ENCODE measurements at regions not wholly inside any gene's neighbourhood (a gene's known extent, or its start where the extent isn't known, plus 50 kb on each side); places are given as distances from the start of the nearest gene placed in this dataset.

DNA sequence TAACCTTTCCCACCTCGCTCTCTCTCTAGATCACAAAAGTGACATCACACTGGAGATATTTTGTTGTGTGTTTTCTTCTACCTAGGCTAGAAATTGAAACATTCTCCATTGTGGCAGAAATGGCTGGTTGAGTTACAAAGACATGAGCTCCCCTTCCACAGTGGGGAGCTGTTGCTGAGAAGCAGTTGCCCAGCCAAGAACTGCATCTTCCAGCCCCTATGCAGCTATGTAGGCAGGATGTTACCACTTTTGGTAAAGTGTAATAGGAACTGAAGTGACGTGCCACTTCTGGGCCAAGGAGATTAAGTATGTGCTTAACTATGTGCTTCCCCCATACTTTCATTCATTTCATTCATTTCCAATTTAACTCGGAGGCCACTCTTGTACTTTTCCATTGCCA lies 138.7 kb upstream of the E2F7 start:
- no peak overlapping the region for H4K8ac ChIP-seq (ENCODE audit: low read depth in 2 of 2, low read length in 2 of 2)
- H3K18ac ChIP-seq (ENCODE audit: low read depth, low read length), result no peak overlapping the region
- H4K20me1 ChIP-seq (ENCODE audit: insufficient read depth, low read length), result no peaks in the 10 kb centered on the region
- no peak overlapping the region for H4K91ac ChIP-seq (ENCODE audit: insufficient read depth, low read depth, low read length)
- TF ChIP-seq BHLHE40 (IDR thresholded peaks at IDR 0.05; ENCODE audit: low read depth, low read length), result no peak
- TF ChIP-seq, protein P1, sequence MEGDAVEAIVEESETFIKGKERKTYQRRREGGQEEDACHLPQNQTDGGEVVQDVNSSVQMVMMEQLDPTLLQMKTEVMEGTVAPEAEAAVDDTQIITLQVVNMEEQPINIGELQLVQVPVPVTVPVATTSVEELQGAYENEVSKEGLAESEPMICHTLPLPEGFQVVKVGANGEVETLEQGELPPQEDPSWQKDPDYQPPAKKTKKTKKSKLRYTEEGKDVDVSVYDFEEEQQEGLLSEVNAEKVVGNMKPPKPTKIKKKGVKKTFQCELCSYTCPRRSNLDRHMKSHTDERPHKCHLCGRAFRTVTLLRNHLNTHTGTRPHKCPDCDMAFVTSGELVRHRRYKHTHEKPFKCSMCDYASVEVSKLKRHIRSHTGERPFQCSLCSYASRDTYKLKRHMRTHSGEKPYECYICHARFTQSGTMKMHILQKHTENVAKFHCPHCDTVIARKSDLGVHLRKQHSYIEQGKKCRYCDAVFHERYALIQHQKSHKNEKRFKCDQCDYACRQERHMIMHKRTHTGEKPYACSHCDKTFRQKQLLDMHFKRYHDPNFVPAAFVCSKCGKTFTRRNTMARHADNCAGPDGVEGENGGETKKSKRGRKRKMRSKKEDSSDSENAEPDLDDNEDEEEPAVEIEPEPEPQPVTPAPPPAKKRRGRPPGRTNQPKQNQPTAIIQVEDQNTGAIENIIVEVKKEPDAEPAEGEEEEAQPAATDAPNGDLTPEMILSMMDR (conservative IDR thresholded peaks at IDR 0.05; ENCODE audit: low read depth, low read length), result 0 out of 2 replicates have a peak, but pooled peaks have one; percentile 6
- no peak overlapping the region for H2BK15ac ChIP-seq (ENCODE audit: low read depth, low read length)
- no peaks in the 10 kb centered on the region; the same call in 1 of the 2 replicates for H3K9me3 ChIP-seq (ENCODE audit: control insufficient read depth, insufficient read depth, low read length)
- ATAC-seq (ENCODE audit: low read depth), result no peak
- no TSS peak for BruUV-seq (replicated peaks)
- no peak overlapping the region for H2BK20ac ChIP-seq (ENCODE audit: low read depth, low read length)
- DNase-seq, result peak; percentile 5
- no peak overlapping the region for H3K56ac ChIP-seq (ENCODE audit: extremely low read depth, insufficient read depth, low read length)
- H3K79me1 ChIP-seq (ENCODE audit: low read depth in 1 of 2, low read length in 2 of 2), result no peaks in the 10 kb centered on the region
- H3K23ac ChIP-seq (ENCODE audit: low read depth, low read length), result no peak overlapping the region
- no peak overlapping the region for H2AK5ac ChIP-seq (ENCODE audit: low read depth, low read length)
- H2AK9ac ChIP-seq (replicated peaks; ENCODE audit: low read depth, low read length, poor library complexity), result no peak overlapping the region
- H3K4me3 ChIP-seq (ENCODE audit: insufficient read depth, low read depth, low read length), result no peak overlapping the region
- dilution Hi-C loops (cut with HindIII; ENCODE audit: low sequenced_read_pairs, unreplicated experiment), result no loop called here
- no peak overlapping the region for H3K27ac ChIP-seq (ENCODE audit: insufficient read depth, low read length)
- no peaks in the 10 kb centered on the region for H3K9me1 ChIP-seq (ENCODE audit: insufficient read depth, low read length)
- no peak overlapping the region for H3K4me2 ChIP-seq (ENCODE audit: low read depth, low read length)
- no CpG with 5 or more reads among the region's 3 CpGs for WGBS, 2 experiments (ENCODE audit: extremely low coverage in 2 of 2, insufficient read length in 1 of 2)
- no peak overlapping the region for H2BK120ac ChIP-seq (ENCODE audit: low read depth, low read length)
- intact Hi-C loops (cut with micrococcal nuclease), result no loop called here
- H3K36me3 ChIP-seq (ENCODE audit: control insufficient read depth, insufficient read depth, low read length), result no peaks in the 10 kb centered on the region
- no peak overlapping the region for H2BK5ac ChIP-seq (ENCODE audit: low read depth, low read length, poor library complexity, severe bottlenecking)
- H3K9ac ChIP-seq (ENCODE audit: low read depth, low read length), result no peak overlapping the region
- H2AFZ ChIP-seq (replicated peaks; ENCODE audit: low read length, poor library complexity), result no peak overlapping the region
- in situ Hi-C loops (cut with MboI; ENCODE audit: low sequenced_read_pairs), result no loop called here
- no peak overlapping the region for H3K14ac ChIP-seq (replicated peaks; ENCODE audit: low read depth, low read length)
- H4K5ac ChIP-seq (ENCODE audit: low read depth, low read length), result no peak overlapping the region
- POLR2A ChIA-PET (ENCODE audit: unreplicated experiment), result no interaction called here
- no peaks in the 10 kb centered on the region for H3K27me3 ChIP-seq (ENCODE audit: control insufficient read depth, insufficient read depth, low read length)
- CTCF ChIA-PET, result no interaction called here
- no peak overlapping the region for H3K4ac ChIP-seq (ENCODE audit: low read depth, low read length)
- H3K4me1 ChIP-seq (ENCODE audit: control insufficient read depth, insufficient read depth, low read length), result no peaks in the 10 kb centered on the region

Measured in IMR-90 (cell line).